ENCODE measurements at regions not wholly inside any gene's neighbourhood (a gene's known extent, or its start where the extent isn't known, plus 50 kb on each side); places are given as distances from the start of the nearest gene placed in this dataset.

DNA sequence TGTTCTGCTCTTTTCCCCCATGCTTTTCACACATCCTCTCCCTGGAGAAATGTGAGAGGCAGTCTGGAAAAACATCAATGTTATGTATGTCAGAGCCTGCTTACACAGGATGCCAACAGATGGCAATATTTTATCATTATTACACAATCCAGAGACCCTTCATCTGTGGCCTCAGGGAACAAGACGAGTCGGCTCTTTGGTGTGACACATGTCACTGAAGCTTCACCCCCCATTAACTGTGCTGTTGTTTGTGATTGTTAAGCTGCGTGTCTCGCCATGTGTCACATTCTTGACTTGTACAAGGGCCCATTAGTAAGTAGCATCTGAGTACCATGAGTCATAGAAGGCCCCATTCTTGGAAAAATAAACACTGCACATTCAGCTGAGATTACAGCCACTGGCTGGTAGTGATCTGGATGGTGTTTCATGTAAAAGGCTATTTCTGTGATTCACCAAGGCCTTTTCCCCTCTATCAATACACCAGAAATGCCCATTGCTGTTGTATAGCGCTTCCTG lies 682.1 kb upstream of the SOX9 start:
- no peak overlapping the region for H2AFZ ChIP-seq (ENCODE audit: low read depth, low read length)
- no peak overlapping the region for H3K4me2 ChIP-seq (ENCODE audit: insufficient read depth, low read length)

More for the DNA sequence above, 682.1 kb upstream of the SOX9 start:
- H3K9me1 ChIP-seq (replicated peaks; ENCODE audit: control insufficient read depth, extremely low read depth, insufficient read depth, low read length) = no peaks in the 10 kb centered on the region
- FAIRE-seq (no peak), DNase-seq (ENCODE audit: low read depth, low spot score) (peak; percentile 1)
- H3K79me2 ChIP-seq (ENCODE audit: control insufficient read depth, insufficient read depth, low read length) = no peaks in the 10 kb centered on the region
- no peaks in the 10 kb centered on the region for H3K9me3 ChIP-seq (replicated peaks; ENCODE audit: control insufficient read depth, insufficient read depth, low read length)
- CTCF ChIA-PET = no interaction called here
- no peaks in the 10 kb centered on the region for H3K36me3 ChIP-seq (ENCODE audit: control insufficient read depth in 2 of 2, extremely low read depth in 1 of 2, insufficient read depth in 2 of 2, low read length in 2 of 2)
- H4K20me1 ChIP-seq (replicated peaks; ENCODE audit: control insufficient read depth, extremely low read depth, insufficient read depth, low read length) = no peaks in the 10 kb centered on the region
- H3K4me1 ChIP-seq (ENCODE audit: control insufficient read depth, extremely low read depth, insufficient read depth, low read length) = no peaks in the 10 kb centered on the region
- dilution Hi-C loops (cut with MboI; ENCODE audit: extremely low pct_ligation_motif_present, low sequenced_read_pairs) = no loop called here
- no peak overlapping the region for H3K4me3 ChIP-seq (replicated peaks in 1 of 3; ENCODE audit: insufficient read depth in 1 of 3, low read depth in 1 of 3, low read length in 3 of 3)
- POLR2A ChIA-PET = no interaction called here
- TF ChIP-seq CTCF (IDR thresholded peaks at IDR 0.05; ENCODE audit: extremely low read depth in 1 of 2, insufficient read depth in 1 of 2, low read depth in 1 of 2, low read length in 2 of 2) (no peak), EZH2 (IDR thresholded peaks at IDR 0.05; ENCODE audit: borderline replicate concordance, low read depth, low read length, severe bottlenecking) (no peak), JUN (IDR thresholded peaks at IDR 0.05; ENCODE audit: borderline replicate concordance, insufficient read depth, insufficient read length, low read depth) (no peak), MYC (IDR thresholded peaks at IDR 0.05; ENCODE audit: low read depth, low read length) (no peak), POLR2AphosphoS5 (IDR thresholded peaks at IDR 0.05; ENCODE audit: insufficient read depth, low read depth, low read length) (no peak), POLR2A (IDR thresholded peaks at IDR 0.05; ENCODE audit: low read depth, low read length) (no peak)
- BruUV-seq (replicated peaks) = no TSS peak
- no peaks in the 10 kb centered on the region for H3K27me3 ChIP-seq (ENCODE audit: control insufficient read depth in 2 of 2, insufficient read depth in 2 of 2, low read length in 2 of 2)
- no peak overlapping the region for H3K27ac ChIP-seq (ENCODE audit: insufficient read depth, low read depth, low read length)
- H3K9ac ChIP-seq (replicated peaks; ENCODE audit: extremely low read depth, insufficient read depth, low read length) = no peak overlapping the region
- intact Hi-C loops (cut with micrococcal nuclease) = no loop called here

Measured in endothelial cell of umbilical vein (primary cell).